ENCODE measurements at regions not wholly inside any gene's neighbourhood (a gene's known extent, or its start where the extent isn't known, plus 50 kb on each side); places are given as distances from the start of the nearest gene placed in this dataset.

GRCh38 chr3:20673866-20674265 is 487.9 kb upstream of the SGO1 start:
- no peaks in the 10 kb centered on the region for H3K36me3 ChIP-seq (ENCODE audit: insufficient read depth, low read length)
- H3F3A ChIP-seq (ENCODE audit: insufficient read depth, low read length, poor library complexity, severe bottlenecking): peaks cover 4% of the 10 kb centered on the region
- H3K9me2 ChIP-seq (ENCODE audit: insufficient read depth, low read length): no peaks in the 10 kb centered on the region
- H2AFZ ChIP-seq (ENCODE audit: low read depth, low read length): no peak overlapping the region
- H4K20me1 ChIP-seq (ENCODE audit: insufficient read depth): no peaks in the 10 kb centered on the region
- H3K4me2 ChIP-seq (ENCODE audit: low read length): no peak overlapping the region
- no peaks in the 10 kb centered on the region for H3K9me3 ChIP-seq (ENCODE audit: low read length)
- no peaks in the 10 kb centered on the region for H3K27me3 ChIP-seq (ENCODE audit: insufficient read depth, low read depth, low read length)
- H3K9ac ChIP-seq (ENCODE audit: low read length): no peak overlapping the region
- no peak overlapping the region for H3K4me3 ChIP-seq (ENCODE audit: low read length)
- H3K79me2 ChIP-seq (replicated peaks; ENCODE audit: insufficient read depth, low read length): no peaks in the 10 kb centered on the region
- TF ChIP-seq, protein P1, sequence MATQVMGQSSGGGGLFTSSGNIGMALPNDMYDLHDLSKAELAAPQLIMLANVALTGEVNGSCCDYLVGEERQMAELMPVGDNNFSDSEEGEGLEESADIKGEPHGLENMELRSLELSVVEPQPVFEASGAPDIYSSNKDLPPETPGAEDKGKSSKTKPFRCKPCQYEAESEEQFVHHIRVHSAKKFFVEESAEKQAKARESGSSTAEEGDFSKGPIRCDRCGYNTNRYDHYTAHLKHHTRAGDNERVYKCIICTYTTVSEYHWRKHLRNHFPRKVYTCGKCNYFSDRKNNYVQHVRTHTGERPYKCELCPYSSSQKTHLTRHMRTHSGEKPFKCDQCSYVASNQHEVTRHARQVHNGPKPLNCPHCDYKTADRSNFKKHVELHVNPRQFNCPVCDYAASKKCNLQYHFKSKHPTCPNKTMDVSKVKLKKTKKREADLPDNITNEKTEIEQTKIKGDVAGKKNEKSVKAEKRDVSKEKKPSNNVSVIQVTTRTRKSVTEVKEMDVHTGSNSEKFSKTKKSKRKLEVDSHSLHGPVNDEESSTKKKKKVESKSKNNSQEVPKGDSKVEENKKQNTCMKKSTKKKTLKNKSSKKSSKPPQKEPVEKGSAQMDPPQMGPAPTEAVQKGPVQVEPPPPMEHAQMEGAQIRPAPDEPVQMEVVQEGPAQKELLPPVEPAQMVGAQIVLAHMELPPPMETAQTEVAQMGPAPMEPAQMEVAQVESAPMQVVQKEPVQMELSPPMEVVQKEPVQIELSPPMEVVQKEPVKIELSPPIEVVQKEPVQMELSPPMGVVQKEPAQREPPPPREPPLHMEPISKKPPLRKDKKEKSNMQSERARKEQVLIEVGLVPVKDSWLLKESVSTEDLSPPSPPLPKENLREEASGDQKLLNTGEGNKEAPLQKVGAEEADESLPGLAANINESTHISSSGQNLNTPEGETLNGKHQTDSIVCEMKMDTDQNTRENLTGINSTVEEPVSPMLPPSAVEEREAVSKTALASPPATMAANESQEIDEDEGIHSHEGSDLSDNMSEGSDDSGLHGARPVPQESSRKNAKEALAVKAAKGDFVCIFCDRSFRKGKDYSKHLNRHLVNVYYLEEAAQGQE (IDR thresholded peaks at IDR 0.05; ENCODE audit: borderline replicate concordance): no peak
- TF ChIP-seq EP300 (conservative IDR thresholded peaks at IDR 0.05; ENCODE audit: poor library complexity, severe bottlenecking) (no peak), CTCF (IDR thresholded peaks at IDR 0.05; ENCODE audit: poor library complexity, severe bottlenecking) (no peak), EZH2 (IDR thresholded peaks at IDR 0.05; ENCODE audit: borderline replicate concordance, insufficient read depth, low read length, poor library complexity, severe bottlenecking) (no peak), TAF1 (IDR thresholded peaks at IDR 0.05; ENCODE audit: low read depth) (no peak), SMC3 (conservative IDR thresholded peaks at IDR 0.05; ENCODE audit: poor library complexity) (no peak)
- H3K27ac ChIP-seq (ENCODE audit: low read length): no peak overlapping the region

DNA sequence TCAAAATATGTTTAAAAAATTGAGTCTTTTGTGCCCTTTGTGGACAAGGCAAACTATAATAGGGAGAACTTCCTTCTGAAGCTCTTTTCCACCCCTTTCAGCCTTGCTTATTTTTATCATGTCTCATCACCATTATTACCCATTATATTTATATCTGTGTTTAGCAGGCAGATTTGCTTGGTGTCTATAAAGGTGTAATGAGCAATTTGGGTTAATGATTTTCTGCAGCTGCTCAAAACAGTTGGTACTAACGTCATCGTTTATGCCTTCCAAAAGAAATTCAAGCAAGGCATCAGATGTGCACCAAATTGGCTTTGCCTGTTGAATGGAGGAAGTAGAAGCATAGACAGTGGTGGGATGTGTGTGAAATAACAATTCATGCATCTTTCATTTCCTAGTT is 483.7 kb upstream of the SGO1 start:
- Histone ChIP-seq H3K9ac (ENCODE audit: low read length) (no peak overlapping the region), H3K36me3 (ENCODE audit: insufficient read depth, low read length) (no peaks in the 10 kb centered on the region), H3F3A (ENCODE audit: insufficient read depth, low read length, poor library complexity, severe bottlenecking) (peaks cover 5% of the 10 kb centered on the region), H3K9me3 (ENCODE audit: low read length) (peaks cover under 1% of the 10 kb centered on the region), H4K20me1 (ENCODE audit: insufficient read depth) (no peaks in the 10 kb centered on the region), H3K27me3 (ENCODE audit: insufficient read depth, low read depth, low read length) (no peaks in the 10 kb centered on the region), H3K27ac (ENCODE audit: low read length) (peak overlapping the region; percentile 40), H3K9me2 (ENCODE audit: insufficient read depth, low read length) (no peaks in the 10 kb centered on the region), H3K4me2 (ENCODE audit: low read length) (peak overlapping the region; percentile 7), H2AFZ (ENCODE audit: low read depth, low read length) (no peak overlapping the region), H3K79me2 (replicated peaks; ENCODE audit: insufficient read depth, low read length) (no peaks in the 10 kb centered on the region), H3K4me3 (ENCODE audit: low read length) (no peak overlapping the region)
- no peak for TF ChIP-seq MXI1 (conservative IDR thresholded peaks at IDR 0.05; ENCODE audit: poor library complexity, severe bottlenecking)

GRCh38 chr3:20669184-20669583 is 483.2 kb upstream of the SGO1 start:
- Histone ChIP-seq H3K27me3 (ENCODE audit: insufficient read depth, low read depth, low read length) (no peaks in the 10 kb centered on the region), H3K9ac (ENCODE audit: low read length) (no peak overlapping the region), H3K79me2 (replicated peaks; ENCODE audit: insufficient read depth, low read length) (no peaks in the 10 kb centered on the region), H3F3A (ENCODE audit: insufficient read depth, low read length, poor library complexity, severe bottlenecking) (peaks cover 5% of the 10 kb centered on the region), H3K9me2 (ENCODE audit: insufficient read depth, low read length) (no peaks in the 10 kb centered on the region), H2AFZ (ENCODE audit: low read depth, low read length) (no peak overlapping the region), H3K4me3 (ENCODE audit: low read length) (peak overlapping the region; percentile 26), H4K20me1 (ENCODE audit: insufficient read depth) (no peaks in the 10 kb centered on the region), H3K9me3 (ENCODE audit: low read length) (peaks cover 4% of the 10 kb centered on the region), H3K27ac (ENCODE audit: low read length) (peak overlapping the region; percentile 40), H3K4me2 (ENCODE audit: low read length) (peak overlapping the region; percentile 7), H3K36me3 (ENCODE audit: insufficient read depth, low read length) (no peaks in the 10 kb centered on the region)
- TF ChIP-seq POLR2AphosphoS5 (IDR thresholded peaks at IDR 0.05) (no peak), EZH2 (IDR thresholded peaks at IDR 0.05; ENCODE audit: borderline replicate concordance, insufficient read depth, low read length, poor library complexity, severe bottlenecking) (no peak)

All from neural cell (in vitro differentiated cells).